HepG2 (cell line): ENCODE measurements at regions not wholly inside any gene's neighbourhood (a gene's known extent, or its start where the extent isn't known, plus 50 kb on each side); places are given as distances from the start of the nearest gene placed in this dataset.

Experiments
- ATAC-seq: fragments of 200-7000 bp; cut with Tn5 transposase; 3 replicates; pipeline ENCODE4 v1.9.1; 2020; ENCODE audit warnings: mild to moderate bottlenecking, moderate library complexity
- BruUV-seq: library from RNA; stranded (reverse); fragments of 400-500 nt; replicated peaks from 2 replicates; lab custom pipeline; 2021; lab: Mats Ljungman, UMichigan
- CTCF ChIA-PET: fragments of 300-600 bp; formaldehyde crosslinking; extraction: SDS; loops from one replicate; lab custom pipeline; 2021; ENCODE audit warnings: low total read pairs, inconsistent platforms, low intra/inter-chr PET ratio; lab: Yijun Ruan, JAX
- POLR2A ChIA-PET: fragments of 350-600 bp; sonication (Branson Sonifier 250); formaldehyde crosslinking; loops from one replicate; lab custom pipeline; 2020; ENCODE audit warnings: antibody characterized with exemption, inconsistent platforms; lab: Yijun Ruan, JAX
- DNase-seq: peaks from one replicate; pipeline ENCODE4 v3.0.0-alpha.2; 2015; ENCODE audit warnings: low spot score
- FAIRE-seq: peaks from 3 replicates; lab custom pipeline; 2011; peaks lifted over from hg19 to GRCh38; lab: Jason Lieb, UNC
- H2AFZ ChIP-seq: one replicate; pipeline ENCODE4 v1.6.1; 2011; ENCODE audit warnings: low read length, inconsistent platforms
- H3K27ac ChIP-seq: fragments of 300-600 bp; 3 replicates; pipeline ENCODE4 v1.8.0; 2011; ENCODE audit warnings: mixed run types, mild to moderate bottlenecking, mixed read lengths, low read length, inconsistent platforms; ENCODE audit not compliant: insufficient read depth; ENCODE audit errors: extremely low read length
- H3K27me3 ChIP-seq, 2 experiments: fragments of 200-600 bp in 1 of 2; 2 replicates in 1 of 2; 3 replicates in 1 of 2; pipeline versions ENCODE4 v1.6.0 to v1.8.0; 2011; ENCODE audit warnings: low read length in 2 of 2, mild to moderate bottlenecking in 2 of 2, moderate library complexity in 2 of 2, inconsistent platforms in 1 of 2; ENCODE audit not compliant: insufficient read depth in 2 of 2, control insufficient read depth in 1 of 2
- H3K36me3 ChIP-seq, 2 experiments: fragments of 200-600 bp in 1 of 2; replicated peaks in 1 of 2; 2 replicates in 1 of 2; 3 replicates in 1 of 2; pipeline versions ENCODE4 v1.5.1 to v1.8.0; 2011; ENCODE audit warnings: low read length in 2 of 2, inconsistent platforms in 1 of 2; ENCODE audit not compliant: insufficient read depth in 2 of 2, control insufficient read depth in 1 of 2
- H3K4me1 ChIP-seq: 2 replicates; pipeline ENCODE4 v1.5.1; 2012; ENCODE audit warnings: low read length, inconsistent platforms; ENCODE audit not compliant: insufficient read depth
- H3K4me2 ChIP-seq: 2 replicates; pipeline ENCODE4 v1.6.0; 2011; ENCODE audit warnings: low read depth, low read length, inconsistent platforms
- H3K4me3 ChIP-seq, 3 experiments: fragments of 200-600 bp in 1 of 3; sonication (generic), shearing (Covaris generic) in 1 of 3; replicated peaks in 1 of 3; 2 replicates each; pipeline ENCODE4 v1.5.1; 2011 to 2016; ENCODE audit warnings: low read length in 3 of 3, inconsistent platforms in 2 of 3, low read depth in 2 of 3, mild to moderate bottlenecking in 2 of 3, control low read depth in 1 of 3, mixed read lengths in 1 of 3; ENCODE audit not compliant: insufficient read depth in 1 of 3
- H3K79me2 ChIP-seq: one replicate; pipeline ENCODE4 v1.6.1; 2011; ENCODE audit warnings: low read length, inconsistent platforms; ENCODE audit not compliant: insufficient read depth
- H3K9ac ChIP-seq: 2 replicates; pipeline ENCODE4 v1.6.0; 2011; ENCODE audit warnings: mild to moderate bottlenecking, low read depth, low read length, inconsistent platforms; ENCODE audit not compliant: insufficient read depth
- H3K9me3 ChIP-seq: 2 replicates; pipeline ENCODE4 v1.5.1; 2012; ENCODE audit warnings: mild to moderate bottlenecking, low read length
- H4K20me1 ChIP-seq: 2 replicates; pipeline ENCODE4 v1.6.0; 2011; ENCODE audit warnings: inconsistent platforms, mild to moderate bottlenecking, low read length, moderate library complexity; ENCODE audit not compliant: insufficient read depth
- ELF4 ChIP-seq: sonication (generic); formaldehyde crosslinking; IDR thresholded peaks from 2 replicates; pipeline ENCODE4 v1.5.0; 2020; ENCODE audit warnings: missing genetic modification reagents, mild to moderate bottlenecking, moderate library complexity, borderline replicate concordance
- ERF ChIP-seq: IDR thresholded peaks from 2 replicates; pipeline ENCODE4 v1.6.1; 2018; ENCODE audit warnings: missing biosample characterization, missing genetic modification reagents
- FOSL2 ChIP-seq: sonication (generic); formaldehyde crosslinking; IDR thresholded peaks from 2 replicates; pipeline ENCODE4 v1.4.0; 2020; ENCODE audit warnings: missing genetic modification reagents
- GRHL1 ChIP-seq: sonication (generic); formaldehyde crosslinking; conservative IDR thresholded peaks from 2 replicates; pipeline ENCODE4 v1.8.0; 2022; ENCODE audit warnings: missing genetic modification reagents
- HDAC1 ChIP-seq: sonication (generic); formaldehyde crosslinking; IDR thresholded peaks from 2 replicates; pipeline ENCODE4 v1.5.1; 2020; ENCODE audit warnings: mild to moderate bottlenecking, missing genetic modification reagents
- KDM2A ChIP-seq: sonication (generic); formaldehyde crosslinking; IDR thresholded peaks from 2 replicates; pipeline ENCODE4 v1.4.0; 2020; ENCODE audit warnings: low read depth, missing genetic modification reagents, borderline replicate concordance
- TFAP4 ChIP-seq: sonication (generic); IDR thresholded peaks from 2 replicates; pipeline ENCODE4 v1.6.1; 2016; ENCODE audit warnings: low read depth, borderline replicate concordance
- USF2 ChIP-seq, 2 experiments: sonication (generic) in 1 of 2; formaldehyde crosslinking in 1 of 2; IDR thresholded peaks; 2 replicates each; pipeline versions ENCODE4 v1.5.1 to v1.6.1; 2011 to 2020; ENCODE audit warnings: borderline replicate concordance in 1 of 2, low read depth in 1 of 2, low read length in 1 of 2, mild to moderate bottlenecking in 1 of 2, missing genetic modification reagents in 1 of 2, moderate library complexity in 1 of 2
- ZNF24 ChIP-seq: fragments of 450-650 bp; IDR thresholded peaks from 2 replicates; pipeline ENCODE4 v1.6.1; 2017; ENCODE audit warnings: antibody characterized with exemption, mild to moderate bottlenecking
- ZNF446 ChIP-seq: sonication (generic); formaldehyde crosslinking; IDR thresholded peaks from 2 replicates; pipeline ENCODE4 v1.5.0; 2020; ENCODE audit warnings: mild to moderate bottlenecking, missing genetic modification reagents
- WGBS: methylation state at CpG from one replicate; pipeline ENCODE4 v1.1.6; 2017; ENCODE audit warnings: low lambda C conversion rate; 5-methylcytosine and 5-hydroxymethylcytosine counted together
- in situ Hi-C: cut with HindIII; loops from 2 replicates; pipeline ENCODE4 v1.10.0; 2017; ENCODE audit warnings: low pct_unique_long_range_greater_than_20kb; ENCODE audit not compliant: extremely low pct_ligation_motif_present
- intact Hi-C: fragments of 100-400 bp; cut with micrococcal nuclease; formaldehyde crosslinking; loops from one replicate; pipeline ENCODE4 v1.10.0; 2022; ENCODE audit not compliant: unreplicated experiment
- TF ChIP-seq, protein P1 (sequence below): IDR thresholded peaks from 2 replicates; pipeline ENCODE4 v1.6.1; 2016; ENCODE audit warnings: missing compliant biosample characterization, missing genetic modification reagents, borderline replicate concordance

GRCh38 chr3:20480786-20481365 lies 294.9 kb upstream of the SGO1 start:
- no peak for ATAC-seq
- Histone ChIP-seq H3K9me3 (peaks cover 87% of the 10 kb centered on the region), H3K4me3 (no peak overlapping the region), H3K36me3 (no peaks in the 10 kb centered on the region), H3K27ac (no peak overlapping the region), H3K4me1 (no peaks in the 10 kb centered on the region), H3K27me3 (no peaks in the 10 kb centered on the region), H3K9ac (no peak overlapping the region), H3K4me2 (no peak overlapping the region), H3K79me2 (no peaks in the 10 kb centered on the region), H2AFZ (no peak overlapping the region), H4K20me1 (no peaks in the 10 kb centered on the region)
- ChIA-PET POLR2A (no interaction called here), CTCF (no interaction called here)
- WGBS: 8% methylated on average over 5 of the region's 5 CpGs
- no TSS peak for BruUV-seq
- FAIRE-seq: no peak
- TF ChIP-seq ERF (CRISPR knock-in tag) (no peak), ELF4 (no peak), GRHL1 (CRISPR knock-in tag) (no peak)
- intact Hi-C loops: no loop called here
- no peak for DNase-seq
- in situ Hi-C loops: no loop called here

- no peak overlapping the region for H3K4me2 ChIP-seq
- FAIRE-seq (no peak), DNase-seq (no peak), ATAC-seq (no peak)
- H3K4me3 ChIP-seq: no peak overlapping the region
- H3K36me3 ChIP-seq: no peaks in the 10 kb centered on the region
- BruUV-seq: no TSS peak
- no peaks in the 10 kb centered on the region for H3K27me3 ChIP-seq
- no peaks in the 10 kb centered on the region for H4K20me1 ChIP-seq
- no peak overlapping the region for H2AFZ ChIP-seq
- H3K9ac ChIP-seq: no peak overlapping the region
- intact Hi-C loops (no loop called here), in situ Hi-C loops (no loop called here)
- peaks cover 85% of the 10 kb centered on the region for H3K9me3 ChIP-seq
- ChIA-PET POLR2A (no interaction called here), CTCF (no interaction called here)
- H3K4me1 ChIP-seq: no peaks in the 10 kb centered on the region
- H3K27ac ChIP-seq: no peak overlapping the region
- no peak for TF ChIP-seq ZNF446
- TF ChIP-seq FOSL2 (CRISPR knock-in tag): no peak
- TF ChIP-seq HDAC1 (CRISPR knock-in tag): no peak
- TF ChIP-seq, protein P1, sequence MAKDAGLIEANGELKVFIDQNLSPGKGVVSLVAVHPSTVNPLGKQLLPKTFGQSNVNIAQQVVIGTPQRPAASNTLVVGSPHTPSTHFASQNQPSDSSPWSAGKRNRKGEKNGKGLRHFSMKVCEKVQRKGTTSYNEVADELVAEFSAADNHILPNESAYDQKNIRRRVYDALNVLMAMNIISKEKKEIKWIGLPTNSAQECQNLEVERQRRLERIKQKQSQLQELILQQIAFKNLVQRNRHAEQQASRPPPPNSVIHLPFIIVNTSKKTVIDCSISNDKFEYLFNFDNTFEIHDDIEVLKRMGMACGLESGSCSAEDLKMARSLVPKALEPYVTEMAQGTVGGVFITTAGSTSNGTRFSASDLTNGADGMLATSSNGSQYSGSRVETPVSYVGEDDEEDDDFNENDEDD: no peak
- TF ChIP-seq KDM2A (CRISPR knock-in tag): no peak
- no peak for TF ChIP-seq ZNF24
- no peak for TF ChIP-seq USF2 (IDR thresholded peaks at IDR 0.05; ENCODE audit: low read depth, low read length)
- TF ChIP-seq USF2 (CRISPR knock-in tag; IDR thresholded peaks at IDR 0.05; ENCODE audit: borderline replicate concordance): no peak
- TF ChIP-seq TFAP4: no peak
- no peaks in the 10 kb centered on the region for H3K79me2 ChIP-seq
Observed at GRCh38 chr3:20478436-20478835, 292.4 kb upstream of the SGO1 start.
